Fibroblast of skin of right quadriceps (primary cell): ENCODE measurements at regions not wholly inside any gene's neighbourhood (a gene's known extent, or its start where the extent isn't known, plus 50 kb on each side); places are given as distances from the start of the nearest gene placed in this dataset.
"Not testable (repeated sequence)": the region's sequence is repeated elsewhere in the genome, so short reads cannot be mapped to it uniquely, and the experiment has no call there.

Experiments
- DNase-seq: peaks from one replicate; pipeline ENCODE4 v3.0.0-alpha.2; 2013

GRCh38 chr17:20683651-20684229 is 104.2 kb downstream of the CDRT15L2 start:
- DNase-seq, result not testable (repeated sequence)

DNA sequence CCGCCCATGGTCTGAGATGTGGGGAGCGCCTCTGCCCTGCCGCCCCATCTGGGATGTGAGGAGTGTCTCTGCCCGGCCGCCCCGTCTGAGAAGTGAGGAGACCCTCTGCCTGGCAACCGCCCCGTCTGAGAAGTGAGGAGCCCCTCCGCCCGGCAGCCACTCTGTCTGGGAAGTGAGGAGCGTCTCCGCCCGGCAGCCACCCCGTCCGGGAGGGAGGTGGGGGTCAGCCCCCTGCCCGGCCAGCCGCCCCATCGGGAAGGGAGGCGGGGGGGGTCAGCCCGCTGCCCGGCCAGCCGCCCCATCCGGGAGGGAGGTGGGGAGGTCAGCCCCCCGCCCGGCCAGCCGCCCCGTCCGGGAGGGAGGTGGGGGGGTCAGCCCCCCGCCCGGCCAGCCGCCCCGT is 105.5 kb downstream of the CDRT15L2 start:
- not testable (repeated sequence) for DNase-seq

DNA sequence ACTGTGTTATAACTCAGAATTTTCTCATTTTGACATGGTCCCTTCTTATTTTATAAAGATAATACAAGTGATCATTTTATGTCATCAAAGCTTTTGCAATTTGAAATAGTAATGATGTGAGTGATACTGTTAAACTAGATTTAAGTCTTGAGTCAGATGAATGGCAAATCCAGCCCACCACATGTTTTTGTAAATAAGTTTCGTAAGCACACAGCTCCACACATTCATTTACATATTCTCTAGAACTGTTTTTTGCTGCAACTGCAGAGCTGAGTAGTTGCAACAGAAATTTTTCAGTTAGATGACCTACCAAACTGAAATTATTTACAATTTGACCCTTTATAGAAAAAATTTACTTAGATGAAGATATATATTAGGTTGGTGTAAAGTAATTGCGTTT is 108.1 kb downstream of the CDRT15L2 start:
- not testable (repeated sequence) for DNase-seq

GRCh38 chr17:20689170-20689749 is 109.7 kb downstream of the CDRT15L2 start:
- not testable (repeated sequence) for DNase-seq

GRCh38 chr17:20692706-20693105 is 113.2 kb downstream of the CDRT15L2 start:
- DNase-seq, result not testable (repeated sequence)

- DNase-seq, result not testable (repeated sequence)
Measured at GRCh38 chr17:20695871-20696270, 116.3 kb downstream of the CDRT15L2 start.

- DNase-seq, result not testable (repeated sequence)
Measured at GRCh38 chr17:20698463-20699206, 119.1 kb downstream of the CDRT15L2 start.

DNA sequence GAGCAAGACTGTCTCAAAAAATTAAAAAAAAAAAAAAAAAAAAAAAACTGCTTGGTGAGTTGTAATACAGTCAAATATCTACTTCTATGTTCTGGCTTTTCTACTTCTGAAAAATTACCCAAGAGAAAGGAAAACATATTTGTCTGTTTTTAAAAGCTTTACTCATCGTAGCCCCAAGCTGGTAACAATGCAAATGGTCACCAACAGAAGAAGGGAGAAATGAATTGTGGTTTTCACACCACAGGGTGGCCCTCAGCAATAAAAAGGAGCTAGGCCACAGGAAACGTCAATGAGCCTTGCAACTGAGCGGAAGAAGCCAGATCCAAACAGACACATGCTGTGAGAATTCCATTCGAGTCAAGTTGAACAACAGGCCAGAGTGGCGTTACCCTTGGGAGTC is 121.0 kb downstream of the CDRT15L2 start:
- not testable (repeated sequence) for DNase-seq

GRCh38 chr17:20701366-20701765 is 121.8 kb downstream of the CDRT15L2 start:
- DNase-seq, result not testable (repeated sequence)

DNA sequence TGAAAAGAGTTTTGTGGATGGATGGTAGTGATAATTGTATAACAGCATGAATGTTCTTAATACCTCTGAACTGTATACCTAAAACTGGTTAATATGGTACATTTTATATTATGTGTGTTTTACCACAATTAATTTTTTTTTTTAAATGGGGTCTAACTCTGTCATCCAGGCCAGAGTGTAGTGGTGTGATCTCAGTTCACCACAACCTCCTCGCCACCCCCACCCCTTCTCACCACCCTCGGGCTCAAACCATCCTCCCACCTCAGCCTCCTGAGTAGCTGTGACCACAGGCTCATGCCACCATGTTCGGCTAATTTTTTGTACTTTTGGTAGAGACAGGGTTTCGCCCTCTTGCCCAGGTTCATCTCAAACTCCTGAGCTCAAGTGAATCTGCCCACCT is 123.2 kb downstream of the CDRT15L2 start:
- DNase-seq, result no peak

DNA sequence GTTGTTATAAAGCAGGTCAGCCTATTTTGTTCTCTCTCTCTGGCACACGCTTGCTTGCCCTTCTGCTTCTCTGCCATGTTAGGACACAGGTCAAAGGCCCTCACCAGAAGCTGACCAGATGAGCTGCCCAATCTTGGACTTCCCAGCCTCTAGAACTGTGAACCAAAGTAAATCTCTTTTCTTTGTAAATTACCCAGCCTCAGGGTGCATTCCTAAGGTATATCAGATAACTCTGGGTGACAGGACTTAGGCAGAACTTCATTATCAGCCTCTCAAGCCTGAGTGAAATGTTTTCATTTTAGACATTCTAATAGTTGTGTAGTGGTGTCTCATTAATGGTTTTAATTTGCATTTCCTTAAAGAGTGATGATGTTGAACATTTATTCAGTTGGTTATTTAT is 124.3 kb downstream of the CDRT15L2 start:
- no peak for DNase-seq

DNA sequence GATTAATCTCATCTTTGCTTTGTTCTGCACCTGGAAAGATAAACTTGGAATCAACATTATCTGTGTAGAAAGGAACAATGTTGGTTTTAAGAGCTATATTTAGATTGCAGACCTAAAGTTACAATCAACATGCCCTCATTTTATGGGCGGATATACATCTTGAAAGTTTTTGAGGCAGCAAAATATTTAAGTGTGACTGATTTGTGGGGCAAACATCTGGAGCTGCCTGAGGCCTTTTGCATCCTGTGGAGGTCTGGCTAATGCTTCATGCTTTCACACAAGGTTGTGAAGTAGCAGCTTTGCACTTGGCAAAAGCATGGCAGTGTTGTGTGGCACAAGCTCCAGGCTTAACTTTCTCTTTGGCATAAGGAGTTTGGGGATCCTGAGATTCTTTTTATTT is 125.7 kb downstream of the CDRT15L2 start:
- DNase-seq, result not testable (repeated sequence)

DNA sequence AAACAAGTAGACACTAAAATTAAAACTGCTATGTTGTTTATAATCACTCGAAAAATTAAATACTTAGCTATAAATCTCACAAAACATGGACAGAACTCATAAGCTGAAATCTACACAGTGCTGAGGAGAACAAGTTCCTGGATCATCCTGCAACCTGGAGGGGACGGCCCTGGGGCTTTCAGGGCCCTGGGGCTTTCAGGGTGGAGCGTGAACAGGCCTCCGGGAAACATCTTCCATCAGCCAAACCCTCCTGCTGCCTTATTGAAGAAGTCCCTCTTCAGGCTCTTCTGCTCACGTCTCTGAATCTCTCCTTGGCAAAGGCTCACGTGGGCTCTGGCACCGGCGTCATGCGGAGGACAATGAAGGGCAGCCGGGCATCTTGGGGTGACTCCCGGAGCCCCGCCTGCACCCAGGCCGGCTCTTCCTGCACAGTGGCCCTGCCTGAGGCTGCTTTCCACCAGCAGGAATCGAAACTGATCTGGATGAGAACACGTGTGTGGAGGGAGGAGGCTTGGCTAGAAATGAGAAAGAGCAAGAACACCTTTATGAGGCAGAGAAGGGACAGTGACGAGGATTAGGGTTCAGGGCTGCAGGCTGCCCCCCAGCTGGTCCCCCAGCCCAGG is 127.3 kb downstream of the CDRT15L2 start:
- DNase-seq, result no peak

GRCh38 chr17:20708821-20709220 is 129.3 kb downstream of the CDRT15L2 start:
- DNase-seq, result not testable (repeated sequence)

DNA sequence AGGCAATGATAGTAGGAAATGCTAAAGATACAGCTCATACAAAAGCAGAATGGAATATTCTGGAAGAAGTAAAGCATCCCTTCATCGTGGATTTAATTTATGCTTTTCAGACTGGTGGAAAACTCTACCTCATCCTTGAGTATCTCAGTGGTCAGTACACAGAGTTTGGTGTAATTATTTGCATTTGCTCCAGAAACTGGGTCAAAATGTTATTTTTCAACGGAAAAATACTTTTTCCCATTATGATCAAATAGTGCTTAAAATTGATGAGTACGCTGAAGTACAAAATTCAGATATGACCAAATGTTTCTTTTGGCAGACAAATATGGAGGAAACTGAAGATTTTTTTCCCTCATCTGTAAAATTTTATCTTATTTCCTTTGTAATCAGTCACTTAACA is 137.0 kb downstream of the CDRT15L2 start:
- not testable (repeated sequence) for DNase-seq

GRCh38 chr17:20721171-20721570 is 141.6 kb downstream of the CDRT15L2 start:
- no peak for DNase-seq

DNA sequence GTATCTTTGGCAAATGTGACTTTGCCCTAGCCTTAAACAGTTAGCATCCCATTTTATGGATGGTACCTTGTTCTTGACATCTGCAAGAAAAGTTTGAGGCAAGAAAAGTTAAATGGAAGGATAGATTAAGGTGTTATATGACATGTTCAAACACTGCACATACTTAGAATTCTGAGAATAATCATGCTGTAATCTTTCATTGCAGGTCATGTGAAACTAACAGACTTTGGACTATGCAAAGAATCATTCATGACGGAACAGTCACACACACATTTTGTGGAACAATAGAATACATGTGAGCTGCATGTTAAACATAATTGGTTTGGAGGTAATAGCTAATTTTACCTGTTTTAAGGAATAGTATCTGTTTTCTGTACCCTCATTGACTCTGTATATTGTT is 144.9 kb downstream of the CDRT15L2 start:
- DNase-seq, result not testable (repeated sequence)

DNA sequence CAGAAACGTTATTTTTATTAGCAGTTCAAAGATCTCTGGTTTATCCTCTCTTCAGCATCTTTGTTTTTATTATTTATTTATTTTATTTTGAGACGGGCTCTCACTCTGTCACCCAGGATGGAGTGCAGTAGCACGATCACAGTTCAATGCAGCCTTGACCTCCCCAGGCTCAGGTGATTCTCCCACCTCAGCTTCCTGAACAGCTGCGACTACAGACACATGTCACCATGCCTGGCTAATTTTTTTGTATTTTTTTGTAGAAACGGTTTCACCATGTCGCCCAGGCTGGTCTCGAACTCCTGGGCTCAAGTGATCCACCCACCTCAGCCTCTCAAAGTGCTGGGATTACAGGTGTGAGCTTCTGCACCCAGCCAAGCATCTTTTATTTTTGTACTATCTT is 147.7 kb downstream of the CDRT15L2 start:
- DNase-seq, result not testable (repeated sequence)

DNA sequence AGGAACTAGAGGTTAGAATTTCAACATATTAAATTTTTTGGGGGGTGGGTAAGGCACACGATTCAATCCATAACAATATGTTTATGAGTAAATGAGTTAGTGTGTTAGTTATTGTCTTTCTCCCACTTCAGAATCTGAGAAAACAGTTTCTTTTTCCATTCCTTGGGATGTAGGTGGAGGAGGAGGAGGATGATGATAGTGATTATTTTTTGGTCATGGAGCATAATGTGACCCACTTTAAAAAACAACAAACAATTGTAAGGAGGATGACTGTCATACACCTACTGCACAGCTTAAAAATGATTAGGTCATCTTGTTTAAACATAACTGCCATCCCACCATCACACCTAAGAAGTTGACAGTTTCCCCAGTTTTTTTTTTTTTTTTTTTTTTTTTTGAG is 148.7 kb downstream of the CDRT15L2 start:
- no peak for DNase-seq

- DNase-seq, result not testable (repeated sequence)
Measured at GRCh38 chr17:20731131-20731530, 151.6 kb downstream of the CDRT15L2 start.

GRCh38 chr17:20733923-20734322 is 154.4 kb downstream of the CDRT15L2 start:
- DNase-seq, result no peak

GRCh38 chr17:20735796-20736195 is 156.3 kb downstream of the CDRT15L2 start:
- no peak for DNase-seq

- not testable (repeated sequence) for DNase-seq
Measured at GRCh38 chr17:20737636-20738035, 158.1 kb downstream of the CDRT15L2 start.

DNA sequence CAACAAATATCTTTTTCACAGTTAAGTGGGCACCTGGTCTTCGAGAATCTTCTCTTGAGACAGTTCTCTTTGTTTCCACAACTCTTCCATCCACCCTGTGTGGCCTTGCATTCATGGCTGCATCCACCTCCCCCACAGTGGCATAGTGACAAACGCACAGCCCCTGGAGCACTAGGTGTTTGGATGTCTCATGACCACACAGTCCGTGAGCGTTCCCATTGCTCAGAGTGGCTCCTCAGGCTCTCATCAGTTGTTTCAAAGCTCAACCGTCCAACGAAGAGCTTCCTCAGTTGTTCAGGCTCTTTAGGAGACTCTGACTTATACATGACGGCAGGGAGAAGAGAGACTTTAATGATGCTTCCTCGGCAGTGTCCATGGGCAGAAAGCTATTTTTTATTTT is 191.6 kb downstream of the CDRT15L2 start:
- no peak for DNase-seq
